ENCODE measurements at regions not wholly inside any gene's neighbourhood (a gene's known extent, or its start where the extent isn't known, plus 50 kb on each side); places are given as distances from the start of the nearest gene placed in this dataset.

DNA sequence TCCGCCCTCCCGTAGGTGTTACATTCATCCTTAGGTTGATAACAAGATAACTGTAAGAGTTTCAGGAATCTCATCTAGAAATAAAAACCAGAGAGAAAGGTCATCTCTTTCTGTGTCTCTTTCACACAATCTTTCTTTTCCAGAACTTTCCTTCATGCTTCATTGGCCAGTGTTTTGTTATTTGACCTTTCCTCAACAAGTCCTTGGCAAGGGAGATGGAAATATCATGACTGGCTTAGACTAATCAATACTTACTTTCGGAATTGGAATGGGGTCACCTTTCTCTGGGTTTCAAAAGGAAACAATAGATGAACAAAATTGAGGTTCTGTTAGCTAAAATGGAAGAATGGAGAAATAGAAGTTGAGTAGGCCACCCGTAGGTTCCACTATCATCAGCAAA is 72.9 kb upstream of the PPP2R5A start:
- H3K36me3 ChIP-seq, result no peaks in the 10 kb centered on the region
- no peak overlapping the region for H3K27ac ChIP-seq
- in situ Hi-C loops (cut with MboI; ENCODE audit: low sequenced_read_pairs in 4 of 4), result no loop called here
- DNase-seq (no peak), ATAC-seq (no peak)
- no peak for TF ChIP-seq POLR2A (IDR thresholded peaks at IDR 0.05)
- TF ChIP-seq, protein P1, sequence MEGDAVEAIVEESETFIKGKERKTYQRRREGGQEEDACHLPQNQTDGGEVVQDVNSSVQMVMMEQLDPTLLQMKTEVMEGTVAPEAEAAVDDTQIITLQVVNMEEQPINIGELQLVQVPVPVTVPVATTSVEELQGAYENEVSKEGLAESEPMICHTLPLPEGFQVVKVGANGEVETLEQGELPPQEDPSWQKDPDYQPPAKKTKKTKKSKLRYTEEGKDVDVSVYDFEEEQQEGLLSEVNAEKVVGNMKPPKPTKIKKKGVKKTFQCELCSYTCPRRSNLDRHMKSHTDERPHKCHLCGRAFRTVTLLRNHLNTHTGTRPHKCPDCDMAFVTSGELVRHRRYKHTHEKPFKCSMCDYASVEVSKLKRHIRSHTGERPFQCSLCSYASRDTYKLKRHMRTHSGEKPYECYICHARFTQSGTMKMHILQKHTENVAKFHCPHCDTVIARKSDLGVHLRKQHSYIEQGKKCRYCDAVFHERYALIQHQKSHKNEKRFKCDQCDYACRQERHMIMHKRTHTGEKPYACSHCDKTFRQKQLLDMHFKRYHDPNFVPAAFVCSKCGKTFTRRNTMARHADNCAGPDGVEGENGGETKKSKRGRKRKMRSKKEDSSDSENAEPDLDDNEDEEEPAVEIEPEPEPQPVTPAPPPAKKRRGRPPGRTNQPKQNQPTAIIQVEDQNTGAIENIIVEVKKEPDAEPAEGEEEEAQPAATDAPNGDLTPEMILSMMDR (IDR thresholded peaks at IDR 0.05 in 4 of 5, conservative IDR thresholded peaks at IDR 0.05 in 1 of 5), result no peak
- no peaks in the 10 kb centered on the region for H3K27me3 ChIP-seq
- H3K4me3 ChIP-seq, result no peak overlapping the region
- intact Hi-C loops (cut with DNase I; ENCODE audit: low total_unique reads), result no loop called here
- H3K4me1 ChIP-seq, result peaks cover 0 to 4% of the 10 kb centered on the region in 2 donors
- H3K9me3 ChIP-seq, result no peaks in the 10 kb centered on the region

DNA sequence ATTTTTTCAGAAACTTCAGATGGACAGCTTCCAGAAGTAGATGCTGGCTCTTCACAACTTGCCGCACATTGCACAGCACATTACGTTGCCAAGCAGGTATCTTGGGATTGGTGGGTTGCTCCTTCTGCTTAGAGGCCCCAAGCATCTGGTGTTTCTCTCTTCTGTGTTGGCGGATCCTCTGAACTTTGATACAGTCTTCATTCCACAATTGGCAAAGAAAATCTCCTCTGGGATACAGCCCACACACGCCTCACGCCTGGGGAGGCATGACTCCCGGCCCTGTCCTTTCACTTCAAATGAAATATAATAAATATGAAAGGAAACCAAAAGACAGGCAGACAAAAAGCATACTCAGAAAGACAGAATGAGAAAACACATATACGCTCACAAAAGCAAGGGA is 72.3 kb upstream of the PPP2R5A start:
- intact Hi-C loops (cut with DNase I; ENCODE audit: low total_unique reads) (no loop called here), in situ Hi-C loops (cut with MboI; ENCODE audit: low sequenced_read_pairs in 4 of 4) (no loop called here)
- DNase-seq, result no peak
- no peaks in the 10 kb centered on the region for H3K36me3 ChIP-seq
- H3K27ac ChIP-seq, result no peak overlapping the region
- no peaks in the 10 kb centered on the region for H3K27me3 ChIP-seq
- ATAC-seq, result no peak
- no peak overlapping the region for H3K4me3 ChIP-seq
- no peaks in the 10 kb centered on the region for H3K4me1 ChIP-seq
- no peak for TF ChIP-seq POLR2A (IDR thresholded peaks at IDR 0.05)
- TF ChIP-seq, protein P1 (IDR thresholded peaks at IDR 0.05 in 4 of 5, conservative IDR thresholded peaks at IDR 0.05 in 1 of 5), result no peak
- no peaks in the 10 kb centered on the region for H3K9me3 ChIP-seq

DNA sequence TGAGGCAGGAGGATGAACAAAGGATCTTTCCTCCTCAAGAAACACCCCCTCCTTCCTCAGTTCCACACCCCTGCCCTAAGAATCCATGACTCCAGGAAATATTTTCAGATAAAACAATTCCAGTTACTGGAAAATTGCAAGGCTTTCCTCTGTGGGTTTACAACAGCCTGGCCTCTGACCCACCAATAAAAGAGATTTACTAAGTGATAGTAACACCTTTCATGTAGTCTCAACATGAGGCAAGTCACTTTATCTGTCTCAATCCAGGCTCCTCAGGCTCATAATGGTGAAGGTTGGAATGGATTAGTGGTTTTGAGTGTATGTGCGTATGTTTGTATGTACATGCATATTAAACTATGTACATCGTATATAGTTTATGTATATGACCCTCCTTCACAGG is 71.4 kb upstream of the PPP2R5A start:
- Histone ChIP-seq H3K27ac (no peak overlapping the region), H3K9me3 (no peaks in the 10 kb centered on the region), H3K27me3 (no peaks in the 10 kb centered on the region), H3K4me3 (no peak overlapping the region), H3K36me3 (no peaks in the 10 kb centered on the region), H3K4me1 (no peaks in the 10 kb centered on the region)
- intact Hi-C loops (cut with DNase I; ENCODE audit: low total_unique reads), result no loop called here
- no peak for ATAC-seq
- in situ Hi-C loops (cut with MboI; ENCODE audit: low sequenced_read_pairs in 4 of 4), result no loop called here
- TF ChIP-seq, protein P1 (IDR thresholded peaks at IDR 0.05 in 4 of 5, conservative IDR thresholded peaks at IDR 0.05 in 1 of 5), result no peak
- no peak for TF ChIP-seq POLR2A (IDR thresholded peaks at IDR 0.05)
- no peak for DNase-seq

DNA sequence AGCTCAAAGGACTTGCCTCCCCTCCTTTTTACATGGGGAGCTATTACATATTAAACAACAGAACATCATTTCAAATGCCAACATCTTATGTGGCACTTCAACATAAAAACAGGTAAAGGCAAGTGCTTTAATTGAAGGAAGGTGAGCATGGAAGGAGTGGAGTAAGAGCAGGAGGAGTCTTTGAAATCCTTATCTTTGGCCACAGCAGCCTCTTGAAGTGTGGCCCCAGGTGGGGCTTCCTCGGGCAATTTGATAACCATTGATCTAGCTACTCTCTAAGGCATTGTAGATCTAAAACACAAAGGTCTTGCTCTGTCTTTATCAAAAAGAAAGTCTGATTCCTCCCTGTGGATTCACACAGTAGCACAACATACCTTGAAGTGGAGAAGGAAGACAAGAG is 70.9 kb upstream of the PPP2R5A start:
- no peak overlapping the region for H3K27ac ChIP-seq

GRCh38 chr1:212215910-212216309 is 69.3 kb upstream of the PPP2R5A start:
- Histone ChIP-seq H3K4me3 (no peak overlapping the region), H3K36me3 (no peaks in the 10 kb centered on the region), H3K9me3 (no peaks in the 10 kb centered on the region), H3K4me1 (no peaks in the 10 kb centered on the region), H3K27me3 (no peaks in the 10 kb centered on the region), H3K27ac (no peak overlapping the region)
- in situ Hi-C loops (cut with MboI; ENCODE audit: low sequenced_read_pairs in 4 of 4) (no loop called here), intact Hi-C loops (cut with DNase I; ENCODE audit: low total_unique reads) (no loop called here)
- DNase-seq (no peak), ATAC-seq (no peak)
- TF ChIP-seq, protein P1 (IDR thresholded peaks at IDR 0.05 in 4 of 5, conservative IDR thresholded peaks at IDR 0.05 in 1 of 5), result no peak
- no peak for TF ChIP-seq POLR2A (IDR thresholded peaks at IDR 0.05)

More for the DNA sequence above, 70.9 kb upstream of the PPP2R5A start:
- intact Hi-C loops (cut with DNase I; ENCODE audit: low total_unique reads) (no loop called here), in situ Hi-C loops (cut with MboI; ENCODE audit: low sequenced_read_pairs in 4 of 4) (no loop called here)
- Histone ChIP-seq H3K27me3 (no peaks in the 10 kb centered on the region), H3K4me1 (no peaks in the 10 kb centered on the region), H3K36me3 (no peaks in the 10 kb centered on the region), H3K9me3 (no peaks in the 10 kb centered on the region), H3K4me3 (no peak overlapping the region)
- TF ChIP-seq, protein P1 (IDR thresholded peaks at IDR 0.05 in 4 of 5, conservative IDR thresholded peaks at IDR 0.05 in 1 of 5), result no peak
- no peak for TF ChIP-seq POLR2A (IDR thresholded peaks at IDR 0.05)
- ATAC-seq (no peak), DNase-seq (no peak)
